Neuronal stem cell (in vitro differentiated cells): ENCODE measurements at regions not wholly inside any gene's neighbourhood (a gene's known extent, or its start where the extent isn't known, plus 50 kb on each side); places are given as distances from the start of the nearest gene placed in this dataset.

Source experiments
- DNase-seq: peaks from one replicate; pipeline ENCODE4 v3.0.0-alpha.2; 2013; ENCODE audit warnings: low spot score
- H2AFZ ChIP-seq: one replicate; pipeline ENCODE4 v1.6.1; 2013; ENCODE audit warnings: mild to moderate bottlenecking, low read length, inconsistent platforms
- H2AK5ac ChIP-seq: 2 replicates; pipeline ENCODE4 v1.6.1; 2013; ENCODE audit warnings: low read depth, mild to moderate bottlenecking, inconsistent platforms, low read length, moderate library complexity, mixed read lengths
- H2BK120ac ChIP-seq: 2 replicates; pipeline ENCODE4 v1.6.1; 2013; ENCODE audit warnings: low read depth, mild to moderate bottlenecking, inconsistent platforms, low read length, moderate library complexity, mixed read lengths
- H2BK12ac ChIP-seq: one replicate; pipeline ENCODE4 v1.6.1; 2013; ENCODE audit warnings: low read length, inconsistent platforms
- H2BK15ac ChIP-seq: 2 replicates; pipeline ENCODE4 v1.6.1; 2013; ENCODE audit warnings: mild to moderate bottlenecking, low read length, inconsistent platforms, mixed read lengths
- H2BK5ac ChIP-seq: one replicate; pipeline ENCODE4 v1.6.1; 2013; ENCODE audit warnings: inconsistent platforms, mild to moderate bottlenecking, low read length, moderate library complexity
- H3K14ac ChIP-seq: one replicate; pipeline ENCODE4 v1.6.1; 2013; ENCODE audit warnings: low read length, inconsistent platforms
- H3K18ac ChIP-seq: 2 replicates; pipeline ENCODE4 v1.6.1; 2013; ENCODE audit warnings: low read length, inconsistent platforms
- H3K23ac ChIP-seq: 2 replicates; pipeline ENCODE4 v1.6.1; 2013; ENCODE audit warnings: low read depth, mild to moderate bottlenecking, mixed read lengths, low read length, inconsistent platforms; ENCODE audit not compliant: poor library complexity
- H3K27ac ChIP-seq: replicated peaks from 3 replicates; pipeline ENCODE4 v1.5.1; 2013; ENCODE audit warnings: low read length, inconsistent platforms
- H3K27me3 ChIP-seq, 3 experiments: 2 replicates each; pipeline ENCODE4 v1.6.1; 2013; ENCODE audit warnings: low read length in 3 of 3, mild to moderate bottlenecking in 2 of 3, inconsistent platforms in 1 of 3, low read depth in 1 of 3, mixed read lengths in 1 of 3, moderate library complexity in 1 of 3; ENCODE audit not compliant: control insufficient read depth in 3 of 3, insufficient read depth in 3 of 3
- H3K36me3 ChIP-seq, 2 donors: replicated peaks in 1 of 2; 2 replicates each; pipeline ENCODE4 v1.6.1; 2013; ENCODE audit warnings: low read length in 2 of 2; ENCODE audit not compliant: control insufficient read depth in 2 of 2, insufficient read depth in 2 of 2
- H3K4ac ChIP-seq: 2 replicates; pipeline ENCODE4 v1.6.1; 2013; ENCODE audit warnings: inconsistent platforms, mild to moderate bottlenecking, low read length, moderate library complexity
- H3K4me1 ChIP-seq, 2 donors: 1 replicate in 1 of 2; 2 replicates in 1 of 2; pipeline ENCODE4 v1.6.1; 2013; ENCODE audit warnings: low read length in 2 of 2, low read depth in 1 of 2; ENCODE audit not compliant: control insufficient read depth in 2 of 2, insufficient read depth in 1 of 2
- H3K4me2 ChIP-seq: one replicate; pipeline ENCODE4 v1.6.1; 2013; ENCODE audit warnings: mild to moderate bottlenecking, low read length, inconsistent platforms; ENCODE audit not compliant: insufficient read depth, poor library complexity, severe bottlenecking
- H3K4me3 ChIP-seq, 2 donors: 2 replicates each; pipeline ENCODE4 v1.5.1; 2013; ENCODE audit warnings: low read length in 2 of 2, mild to moderate bottlenecking in 2 of 2, inconsistent platforms in 1 of 2, moderate library complexity in 1 of 2
- H3K79me1 ChIP-seq: one replicate; pipeline ENCODE4 v1.6.1; 2013; ENCODE audit warnings: low read depth, mild to moderate bottlenecking, inconsistent platforms, low read length, moderate library complexity
- H3K9ac ChIP-seq: one replicate; pipeline ENCODE4 v1.6.1; 2013; ENCODE audit warnings: mild to moderate bottlenecking, low read depth, low read length, inconsistent platforms; ENCODE audit not compliant: poor library complexity
- H3K9me3 ChIP-seq, 2 donors: replicated peaks in 1 of 2; 2 replicates each; pipeline versions ENCODE3 to v1.6.1; 2013; ENCODE audit warnings: low read length in 2 of 2, mild to moderate bottlenecking in 2 of 2, inconsistent platforms in 1 of 2, low read depth in 1 of 2, mixed read lengths in 1 of 2, moderate library complexity in 1 of 2; ENCODE audit not compliant: control insufficient read depth in 2 of 2, insufficient read depth in 1 of 2
- H4K8ac ChIP-seq: one replicate; pipeline ENCODE4 v1.6.1; 2013; ENCODE audit warnings: low read depth, mild to moderate bottlenecking, inconsistent platforms, low read length, moderate library complexity
- H4K91ac ChIP-seq: one replicate; pipeline ENCODE4 v1.6.1; 2013; ENCODE audit warnings: low read length, low read depth, mild to moderate bottlenecking, inconsistent platforms; ENCODE audit not compliant: poor library complexity
- WGBS, 2 donors: extraction: QIAGEN DNeasy Blood & Tissue Kit; methylation state at CpG; one replicate each; pipeline ENCODE4 v1.1.7; 2013; ENCODE audit warnings: missing lambda C conversion rate in 2 of 2, mixed read lengths in 1 of 2; ENCODE audit not compliant: insufficient read length in 2 of 2, insufficient replicate concordance in 1 of 2; ENCODE audit errors: extremely low coverage in 2 of 2; 5-methylcytosine and 5-hydroxymethylcytosine counted together

DNA sequence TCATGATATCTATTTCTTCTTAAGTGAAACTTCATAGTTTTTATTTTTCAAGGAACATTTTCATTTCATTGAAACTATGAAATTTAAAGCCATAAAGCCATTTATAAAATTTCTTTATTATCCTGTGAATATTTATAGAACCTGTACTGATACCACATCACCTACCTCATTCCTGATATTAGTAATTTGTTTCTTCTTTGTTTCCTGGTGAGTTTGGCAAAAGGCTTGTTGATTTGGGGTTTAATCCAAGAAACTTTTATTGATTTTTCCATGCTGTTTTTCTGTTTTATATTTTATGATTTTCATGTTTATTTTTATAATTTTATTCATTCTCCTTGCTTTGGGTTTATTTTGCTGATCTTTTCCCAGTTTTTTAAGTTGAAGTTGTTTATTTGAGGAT lies 669.4 kb downstream of the NXPH1 start:
- Histone ChIP-seq H2AFZ (no peak overlapping the region), H2BK15ac (no peak overlapping the region), H3K27me3 (no peaks in the 10 kb centered on the region), H3K4me3 (no peak overlapping the region), H2BK5ac (no peak overlapping the region), H3K23ac (no peak overlapping the region), H3K79me1 (no peaks in the 10 kb centered on the region), H2BK12ac (no peak overlapping the region), H3K14ac (no peak overlapping the region), H2AK5ac (no peak overlapping the region), H4K91ac (no peak overlapping the region), H3K4ac (no peak overlapping the region), H3K27ac (no peak overlapping the region), H3K18ac (no peak overlapping the region), H4K8ac (no peak overlapping the region), H3K4me2 (no peak overlapping the region), H2BK120ac (no peak overlapping the region), H3K36me3 (no peaks in the 10 kb centered on the region), H3K4me1 (no peaks in the 10 kb centered on the region), H3K9me3 (peaks cover 0 to 2% of the 10 kb centered on the region in 2 donors), H3K9ac (no peak overlapping the region)
- no peak for DNase-seq

DNA sequence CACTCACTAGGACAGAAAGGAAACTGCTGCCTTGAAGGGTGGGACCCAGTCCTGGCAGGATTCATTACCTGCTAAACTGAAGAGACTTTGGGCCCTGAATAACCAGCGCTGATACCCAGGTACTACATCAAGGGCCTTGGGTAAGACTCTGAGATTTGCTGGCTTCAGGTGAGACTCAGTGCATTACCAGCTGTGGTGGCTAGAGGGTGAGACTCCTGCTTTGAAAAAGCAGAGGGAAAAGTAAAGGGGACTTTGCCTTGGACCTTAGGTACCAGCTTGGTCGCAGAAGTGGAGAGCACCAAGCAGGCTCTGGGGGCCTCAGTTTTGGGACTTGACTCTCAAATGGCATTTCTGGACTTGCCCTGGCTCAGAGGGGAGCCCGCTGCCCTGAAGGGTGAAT lies 673.3 kb downstream of the NXPH1 start:
- Histone ChIP-seq H3K79me1 (no peaks in the 10 kb centered on the region), H2BK5ac (no peak overlapping the region), H4K91ac (no peak overlapping the region), H3K4me1 (no peaks in the 10 kb centered on the region), H2AK5ac (no peak overlapping the region), H3K23ac (no peak overlapping the region), H3K18ac (no peak overlapping the region), H4K8ac (no peak overlapping the region), H3K9me3 (peaks cover 0 to 2% of the 10 kb centered on the region in 2 donors), H2AFZ (no peak overlapping the region), H3K9ac (no peak overlapping the region), H3K4me3 (no peak overlapping the region), H3K27me3 (no peaks in the 10 kb centered on the region), H2BK12ac (no peak overlapping the region), H3K36me3 (no peaks in the 10 kb centered on the region), H3K14ac (no peak overlapping the region), H2BK120ac (no peak overlapping the region), H3K4me2 (no peak overlapping the region), H2BK15ac (no peak overlapping the region), H3K4ac (no peak overlapping the region), H3K27ac (no peak overlapping the region)
- no peak for DNase-seq
- WGBS, 2 donors: no CpG with 5 or more reads among the region's 3 CpGs

DNA sequence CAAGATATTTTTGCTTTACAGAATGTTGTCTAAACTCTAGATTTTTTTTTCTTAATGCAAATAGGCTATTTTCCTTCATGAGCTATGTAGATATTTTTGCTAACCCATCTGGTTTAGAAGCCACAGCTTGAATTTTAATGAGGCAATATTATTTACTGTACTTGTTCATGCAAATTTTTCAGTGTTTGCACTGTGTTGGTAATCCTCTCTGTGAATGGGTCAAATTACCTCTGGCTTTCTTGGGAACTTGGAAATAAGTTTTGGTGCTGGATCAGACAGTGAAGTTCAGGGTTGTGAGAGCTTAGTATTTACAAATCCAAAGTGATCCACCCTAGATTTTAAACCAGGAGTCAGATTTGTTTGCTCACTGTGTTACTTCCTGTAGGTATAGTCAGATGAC lies 686.9 kb downstream of the NXPH1 start:
- no peaks in the 10 kb centered on the region for H3K36me3 ChIP-seq
- no peak overlapping the region for H3K14ac ChIP-seq
- H3K27ac ChIP-seq: no peak overlapping the region

DNA sequence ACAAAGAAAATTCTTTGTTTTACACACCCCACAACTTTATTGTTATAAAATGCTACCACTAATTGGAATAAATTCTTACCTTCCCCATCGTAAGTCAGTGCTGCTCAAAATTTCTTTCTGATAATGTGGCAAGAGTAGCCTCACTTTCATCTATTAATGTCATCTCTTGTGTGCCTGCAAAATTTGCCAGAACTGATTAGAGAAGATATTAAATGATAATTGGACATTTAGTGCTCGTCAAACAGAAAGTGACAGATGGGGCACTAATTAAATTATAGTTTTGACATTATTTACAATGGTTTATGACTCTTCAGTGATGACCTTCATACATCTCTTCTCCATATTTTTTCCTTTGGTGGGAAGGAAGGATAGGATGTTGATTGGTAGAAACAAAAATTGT lies 690.9 kb downstream of the NXPH1 start:
- Histone ChIP-seq H3K23ac (no peak overlapping the region), H3K27me3 (no peaks in the 10 kb centered on the region)
- WGBS, 2 donors: no CpG with 5 or more reads among the region's 2 CpGs

More for the DNA sequence above, 686.9 kb downstream of the NXPH1 start:
- Histone ChIP-seq H4K91ac (no peak overlapping the region), H3K4me2 (no peak overlapping the region), H3K9ac (no peak overlapping the region), H3K4me1 (no peaks in the 10 kb centered on the region), H2BK15ac (no peak overlapping the region), H2AK5ac (no peak overlapping the region), H2BK120ac (no peak overlapping the region), H4K8ac (no peak overlapping the region), H3K27me3 (no peaks in the 10 kb centered on the region), H3K4me3 (no peak overlapping the region), H2AFZ (no peak overlapping the region), H3K18ac (no peak overlapping the region), H3K4ac (no peak overlapping the region), H2BK12ac (no peak overlapping the region), H3K9me3 (no peaks in the 10 kb centered on the region), H3K79me1 (no peaks in the 10 kb centered on the region), H3K23ac (no peak overlapping the region), H2BK5ac (no peak overlapping the region)
- no peak for DNase-seq

More for the DNA sequence above, 690.9 kb downstream of the NXPH1 start:
- Histone ChIP-seq H3K4me3 (no peak overlapping the region), H3K79me1 (no peaks in the 10 kb centered on the region), H2BK5ac (no peak overlapping the region), H4K8ac (no peak overlapping the region), H2BK15ac (no peak overlapping the region), H3K4me2 (no peak overlapping the region), H2BK12ac (no peak overlapping the region), H3K9me3 (no peaks in the 10 kb centered on the region), H2AK5ac (no peak overlapping the region), H3K36me3 (no peaks in the 10 kb centered on the region), H3K9ac (no peak overlapping the region), H3K18ac (no peak overlapping the region), H2BK120ac (no peak overlapping the region), H3K4me1 (no peaks in the 10 kb centered on the region), H3K4ac (no peak overlapping the region), H3K14ac (no peak overlapping the region), H2AFZ (no peak overlapping the region), H4K91ac (no peak overlapping the region), H3K27ac (no peak overlapping the region)
- DNase-seq: no peak
